Stimulated activated CD8-positive, alpha-beta memory T cell treated with anti-CD3 and anti-CD28 coated beads, Interleukin-4, amount 100 ng/mL, for 4 hours (primary cell): ENCODE measurements at regions not wholly inside any gene's neighbourhood (a gene's known extent, or its start where the extent isn't known, plus 50 kb on each side); places are given as distances from the start of the nearest gene placed in this dataset.
"Not testable (repeated sequence)": the region's sequence is repeated elsewhere in the genome, so short reads cannot be mapped to it uniquely, and the experiment has no call there.

ENCODE experiments used
- DNase-seq, 2 donors: peaks; one replicate each; pipeline ENCODE4 v3.0.0-alpha.2; 2020; ENCODE audit warnings: low read depth in 2 of 2, low spot score in 1 of 2

DNA sequence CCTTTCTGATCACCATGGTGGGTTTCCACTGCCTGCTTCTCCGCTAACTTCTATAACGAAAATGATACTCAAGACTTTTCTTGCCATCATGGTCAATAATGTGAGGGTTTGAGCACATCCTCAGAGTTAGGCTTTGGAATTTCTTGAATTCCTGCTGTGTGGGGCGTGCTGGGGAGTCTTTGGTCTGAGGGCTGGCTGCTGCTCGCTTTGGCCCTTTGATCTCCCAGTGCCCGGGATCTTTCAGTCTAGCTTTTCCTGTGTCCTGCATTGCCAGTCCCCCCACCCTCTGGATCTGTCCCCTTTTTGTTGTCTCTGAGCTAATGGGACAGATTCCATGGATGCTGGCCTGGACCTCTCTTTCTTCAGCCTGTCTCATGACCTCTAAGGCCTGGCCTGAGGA, 182.6 kb downstream of the NPIPA7 start:
- not testable (repeated sequence) for DNase-seq

DNA sequence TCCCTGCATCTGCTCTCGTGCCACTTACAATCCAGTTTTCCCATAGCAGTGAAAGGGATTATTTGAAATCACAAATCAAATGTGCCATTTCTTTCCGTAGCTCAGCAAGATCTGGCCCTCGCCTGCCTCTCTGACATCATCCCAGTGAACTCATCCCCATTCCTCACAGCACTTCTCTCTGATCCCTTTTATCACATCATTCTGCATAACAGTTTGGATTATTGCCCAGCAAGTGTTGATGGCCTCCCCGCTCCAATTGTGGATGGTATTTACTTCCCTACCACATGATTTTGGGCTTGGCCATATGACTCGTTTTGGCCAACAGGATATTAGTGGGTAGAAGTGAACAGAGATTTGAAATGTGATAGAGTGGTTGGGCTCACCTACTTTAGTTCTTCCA, 185.0 kb downstream of the NPIPA7 start:
- not testable (repeated sequence) for DNase-seq

DNA sequence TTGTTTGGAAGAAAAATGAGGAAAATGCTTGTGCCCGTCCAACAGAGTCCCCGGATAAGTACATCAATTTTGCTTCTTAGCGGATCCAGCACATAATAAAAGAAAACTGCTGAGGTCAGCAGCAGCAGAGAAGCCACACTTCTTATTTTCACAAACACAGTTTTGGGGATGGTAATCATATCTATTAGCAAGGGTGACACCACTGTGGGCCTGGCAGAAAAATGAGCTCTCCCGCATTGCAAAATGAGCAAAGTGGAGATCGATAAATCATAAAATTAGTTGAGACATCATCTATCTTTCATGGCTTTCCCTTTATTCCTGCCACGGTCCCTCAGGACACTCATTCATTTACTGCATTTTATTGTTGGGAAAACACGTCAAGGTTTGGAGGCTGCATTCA, 186.4 kb downstream of the NPIPA7 start:
- not testable (repeated sequence) for DNase-seq

DNA sequence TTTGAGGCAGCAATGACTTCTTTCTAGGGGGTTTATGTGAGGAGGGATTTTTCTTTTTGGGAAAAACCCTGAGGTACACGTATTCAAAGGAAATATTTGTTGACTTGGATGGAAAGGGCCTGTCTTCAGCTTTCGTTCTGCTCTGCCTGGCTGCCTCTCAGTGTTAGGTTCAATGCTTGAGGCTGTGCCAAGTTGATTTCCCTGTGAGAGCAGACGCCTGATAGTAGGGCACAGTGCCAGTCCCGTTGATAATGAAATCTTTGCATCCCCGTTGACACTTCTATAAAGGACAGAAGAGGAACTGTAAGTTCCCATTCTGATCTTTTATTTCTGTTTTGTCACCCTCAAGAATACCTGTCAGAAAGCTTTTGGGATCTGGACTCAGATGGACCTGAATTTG, 191.1 kb downstream of the NPIPA7 start:
- not testable (repeated sequence) for DNase-seq

DNA sequence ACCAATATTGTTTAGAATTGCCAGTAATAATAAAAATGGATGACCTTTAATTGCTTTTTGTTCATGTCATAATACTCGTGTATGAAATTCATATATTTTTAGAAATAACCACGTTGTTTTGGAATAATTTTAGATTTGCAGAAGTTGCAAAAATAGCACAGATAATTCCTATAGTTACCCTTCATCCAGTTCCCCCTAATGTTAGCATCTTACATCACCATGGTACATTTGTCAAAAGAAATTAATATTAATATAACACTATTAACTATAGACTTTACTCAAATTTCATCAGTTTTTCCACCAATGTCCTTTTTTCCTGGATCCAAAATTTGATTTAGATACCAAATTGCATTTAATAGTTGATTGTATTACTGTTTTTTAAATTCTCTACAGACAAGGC, 191.9 kb downstream of the NPIPA7 start:
- not testable (repeated sequence) for DNase-seq

DNA sequence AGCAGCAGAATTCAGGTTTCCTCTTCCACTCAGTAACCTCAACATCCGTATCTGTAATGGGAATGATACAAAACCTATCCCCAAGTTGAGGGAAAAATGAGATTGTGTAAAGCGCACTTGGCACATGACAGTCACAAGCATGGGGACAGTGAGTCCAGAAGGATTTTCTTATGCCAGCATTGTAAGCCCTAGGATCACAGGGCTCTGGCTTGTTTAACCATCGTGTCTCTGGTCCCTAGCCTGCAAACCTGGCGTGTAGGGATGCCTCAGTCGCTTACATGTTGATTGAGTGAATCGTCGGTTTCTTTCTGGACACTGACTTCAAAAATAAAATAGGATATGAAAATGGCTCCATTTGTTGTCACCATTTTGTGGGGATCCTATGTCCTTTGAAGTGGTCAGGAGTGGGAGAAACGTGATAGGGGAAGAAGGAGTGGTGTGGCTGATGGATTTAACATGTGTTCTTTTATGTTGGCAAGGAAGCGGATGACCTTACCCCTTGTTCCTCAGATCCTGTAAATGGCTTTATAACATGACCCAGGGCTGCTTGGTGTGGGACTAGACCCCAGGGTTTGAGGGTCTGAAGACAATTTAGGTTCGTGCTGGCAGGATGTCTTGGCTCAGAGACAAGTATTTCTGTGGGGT, 193.3 kb downstream of the NPIPA7 start:
- not testable (repeated sequence) for DNase-seq

DNA sequence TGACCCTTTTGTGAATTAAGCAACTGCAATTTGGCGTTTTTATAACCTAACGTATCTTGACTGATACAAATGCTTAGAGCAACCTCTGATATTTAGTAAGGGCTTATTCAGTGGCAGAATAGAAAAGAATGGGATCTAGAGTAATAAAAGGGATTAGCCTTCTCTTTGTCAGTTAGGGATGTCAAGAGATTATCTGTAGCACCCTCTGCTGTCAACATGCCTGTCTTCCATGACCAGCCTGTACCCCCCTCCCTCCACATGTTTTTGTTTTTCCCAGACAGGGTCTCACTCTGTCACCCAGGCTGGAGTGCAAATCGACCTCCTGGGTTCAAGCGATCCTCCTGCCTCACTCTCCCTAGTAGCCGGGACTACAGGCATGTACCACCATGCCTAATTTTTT, 198.1 kb downstream of the NPIPA7 start:
- DNase-seq = not testable (repeated sequence)

DNA sequence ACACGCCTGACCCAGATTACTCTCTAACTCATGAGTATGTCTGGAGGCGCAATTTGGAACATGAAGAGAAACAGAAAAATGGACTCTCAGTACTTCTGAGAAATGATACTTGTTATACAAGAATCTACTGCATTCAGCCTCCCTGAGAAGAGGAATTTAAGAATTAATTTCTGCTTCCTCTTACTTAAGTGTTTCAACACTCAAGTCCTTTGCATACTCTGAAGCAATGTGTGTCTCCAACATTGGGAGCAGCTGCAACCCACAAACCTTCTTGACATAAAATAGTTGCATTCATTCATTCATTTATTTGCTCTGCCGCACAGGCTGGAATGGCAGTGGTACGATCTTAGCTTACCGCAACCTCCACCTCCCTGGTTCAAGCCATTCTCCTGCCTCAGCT, 199.8 kb downstream of the NPIPA7 start:
- DNase-seq = no peak

DNA sequence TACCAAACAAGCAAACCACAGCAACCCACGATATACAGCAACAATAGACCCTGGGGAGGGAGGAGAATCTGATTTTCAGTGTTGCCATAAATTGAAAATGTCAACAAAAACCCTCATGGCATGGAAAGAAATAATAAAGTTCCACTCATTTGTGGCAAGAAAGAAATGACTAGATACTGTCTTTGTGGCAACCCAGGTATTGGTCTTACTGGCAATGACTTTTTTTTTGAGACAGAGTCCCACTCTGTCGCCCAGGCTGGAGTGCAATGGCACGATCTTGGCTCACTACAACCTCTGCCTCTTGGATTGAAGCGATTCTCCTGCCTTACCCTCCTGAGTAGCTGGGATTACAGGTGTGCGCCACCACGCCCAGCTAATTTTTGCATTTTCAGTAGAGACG, 204.0 kb downstream of the NPIPA7 start:
- DNase-seq = not testable (repeated sequence)

DNA sequence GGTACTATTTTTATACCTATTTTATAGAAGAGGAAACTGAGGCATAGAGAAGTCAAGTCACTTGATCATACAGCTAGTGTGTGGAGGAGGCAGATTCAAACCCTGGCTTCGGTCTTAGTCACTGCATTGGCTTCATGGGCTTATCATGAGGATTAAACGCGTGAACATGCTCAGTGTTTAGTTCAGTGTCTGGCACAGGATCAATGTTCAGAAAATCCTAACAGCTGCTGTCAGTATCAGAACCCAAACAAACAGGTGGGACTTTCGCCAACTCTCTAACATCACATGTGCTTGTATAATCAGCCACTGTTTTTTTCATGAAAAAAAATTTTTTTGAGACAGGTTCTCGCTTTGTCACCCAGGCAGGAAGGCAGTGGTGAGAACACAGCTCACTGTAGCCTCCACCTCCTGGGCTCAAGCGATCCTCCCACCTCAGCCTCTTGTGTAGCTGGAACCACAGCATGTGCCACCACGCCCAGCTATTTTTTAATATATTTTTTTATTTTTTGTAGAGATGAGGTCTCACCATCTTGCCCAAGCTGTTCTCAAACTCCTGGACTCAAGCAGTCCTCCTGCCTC, 207.2 kb downstream of the NPIPA7 start:
- DNase-seq = not testable (repeated sequence)

DNA sequence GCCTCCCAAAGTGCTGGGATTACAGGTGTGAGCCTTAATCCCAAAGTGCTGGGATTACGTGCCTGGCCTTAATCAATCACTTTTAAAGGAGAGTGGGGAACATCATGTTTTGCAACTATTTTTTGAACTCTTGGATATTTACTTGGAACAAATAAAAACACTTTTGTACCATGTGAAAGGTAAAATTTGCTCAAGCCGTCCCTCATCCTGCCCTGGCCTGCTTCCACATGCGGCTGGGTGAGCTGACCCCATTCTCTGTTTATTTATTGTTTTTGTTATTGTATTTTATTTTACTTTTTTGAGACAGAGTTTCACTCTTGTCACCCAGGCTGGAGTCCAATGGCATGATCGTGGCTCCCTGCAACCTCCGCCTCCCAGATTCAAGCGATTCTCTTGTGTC, 208.0 kb downstream of the NPIPA7 start:
- DNase-seq = not testable (repeated sequence)

DNA sequence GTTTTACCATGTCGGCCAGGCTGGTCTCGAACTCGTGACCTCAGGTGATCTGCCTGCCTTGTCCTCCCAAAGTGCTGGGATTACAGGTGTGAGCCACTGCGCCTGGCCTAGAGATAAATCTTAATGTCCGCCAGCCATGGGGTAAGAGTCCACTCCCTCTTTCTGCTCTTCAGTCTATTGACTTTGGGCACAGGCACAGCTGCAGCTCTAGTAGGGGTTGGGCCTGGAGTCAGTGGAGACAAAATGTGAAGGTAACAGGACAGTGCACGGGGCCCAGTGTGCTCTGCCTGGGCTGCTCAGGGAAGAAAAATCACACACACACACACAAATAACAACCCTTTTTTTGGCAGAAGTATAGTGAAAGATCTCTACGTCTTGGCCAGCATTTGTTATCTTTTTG, 209.5 kb downstream of the NPIPA7 start:
- not testable (repeated sequence) for DNase-seq

DNA sequence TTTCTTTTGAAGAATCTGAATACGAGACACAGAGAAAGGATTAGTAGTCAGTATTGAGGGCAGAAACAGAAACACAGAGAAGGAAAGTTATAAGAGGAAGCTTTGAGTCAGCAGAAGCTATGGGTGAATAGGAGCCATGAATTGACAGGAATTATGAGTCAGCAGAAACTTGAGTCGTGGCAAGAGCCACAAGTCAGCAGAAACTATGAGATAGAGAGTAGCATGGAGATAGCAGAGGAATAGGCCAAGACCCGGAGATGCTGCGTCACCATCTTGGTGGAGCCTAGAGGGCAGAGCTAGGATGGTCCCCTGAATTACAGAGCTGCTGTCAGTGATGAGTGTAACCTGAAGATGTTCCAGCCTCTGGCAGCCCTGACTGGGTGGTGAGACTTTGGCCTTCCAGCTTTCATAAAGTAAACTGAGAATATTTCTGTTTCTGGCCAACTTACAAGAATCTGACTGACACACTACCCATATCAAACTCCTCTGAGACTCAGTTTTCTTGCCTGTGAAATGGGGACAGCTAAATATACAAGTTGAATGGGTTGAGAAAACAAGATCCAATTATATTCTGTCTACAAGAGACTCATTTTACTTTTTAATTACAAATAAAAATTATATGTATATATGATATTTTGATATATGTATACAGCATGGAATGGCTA, 211.8 kb downstream of the NPIPA7 start:
- not testable (repeated sequence) for DNase-seq

DNA sequence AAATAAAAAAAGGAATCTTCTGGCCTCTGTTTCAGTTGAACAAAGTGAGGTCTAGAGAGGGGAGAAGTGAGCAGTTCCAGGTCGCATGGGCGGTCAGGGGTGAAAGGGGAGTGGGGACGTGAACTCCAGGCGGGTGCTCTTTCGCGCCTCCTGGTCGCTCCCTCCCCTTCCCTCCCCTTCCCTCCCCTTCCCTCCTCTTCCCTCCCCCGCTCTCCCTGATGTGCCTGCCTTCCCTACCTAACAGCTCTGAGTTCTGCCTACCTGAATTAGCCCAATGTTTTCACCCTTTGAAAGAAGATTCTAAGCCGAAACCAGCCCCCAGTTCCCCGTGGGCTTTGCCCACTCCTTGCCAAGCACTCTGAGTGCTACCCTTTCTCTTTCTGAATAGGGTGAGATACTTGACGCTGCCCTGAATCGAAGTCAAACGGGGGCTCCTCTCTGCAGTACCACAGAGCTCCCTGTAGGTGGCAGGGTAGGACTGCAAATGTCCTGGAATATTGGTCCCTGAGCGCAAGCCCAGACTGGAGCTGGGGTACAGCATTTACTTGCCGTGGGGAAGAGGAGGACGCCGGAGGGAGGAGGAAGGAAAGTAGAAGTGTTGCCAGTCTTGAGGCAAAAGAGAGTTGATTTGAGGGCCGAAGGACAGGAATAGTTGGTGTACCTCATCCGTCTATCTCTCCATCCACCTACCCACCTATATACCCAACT, 214.4 kb downstream of the NPIPA7 start:
- DNase-seq = peak in 1 of 2 donors; percentile 3

DNA sequence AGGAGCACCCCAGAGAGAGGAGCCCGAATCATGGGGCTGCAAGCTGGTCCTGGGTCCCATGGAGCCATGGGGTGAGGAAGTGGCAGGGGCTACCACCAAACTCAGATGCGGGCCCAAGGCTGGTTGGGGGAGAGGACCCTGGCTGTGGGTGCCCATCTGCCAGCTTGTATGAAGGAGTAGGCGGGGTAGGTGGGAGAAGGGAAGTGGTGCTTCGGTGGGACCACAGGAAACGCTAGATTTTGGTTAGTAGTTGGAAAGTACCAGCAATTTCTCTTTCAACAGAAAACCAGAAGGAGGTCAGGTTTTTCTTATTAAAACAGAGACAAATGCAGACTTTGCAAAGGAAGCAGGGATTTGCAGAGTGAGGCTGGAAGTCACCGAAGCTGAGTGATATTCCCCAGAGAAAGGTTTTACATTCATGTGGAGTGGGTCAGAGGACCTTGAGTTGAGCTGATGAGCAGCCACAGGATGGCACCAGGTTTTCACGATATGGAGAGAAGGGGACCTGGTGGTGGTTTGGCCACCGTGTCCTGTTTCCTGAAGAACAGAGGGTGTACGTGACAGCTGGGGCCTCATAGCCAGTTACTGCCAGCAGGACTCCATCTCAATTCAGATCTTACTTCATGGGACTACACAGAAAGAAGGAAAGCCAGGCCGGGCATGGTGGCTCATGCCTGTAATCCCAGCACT, 216.2 kb downstream of the NPIPA7 start:
- DNase-seq = not testable (repeated sequence)

DNA sequence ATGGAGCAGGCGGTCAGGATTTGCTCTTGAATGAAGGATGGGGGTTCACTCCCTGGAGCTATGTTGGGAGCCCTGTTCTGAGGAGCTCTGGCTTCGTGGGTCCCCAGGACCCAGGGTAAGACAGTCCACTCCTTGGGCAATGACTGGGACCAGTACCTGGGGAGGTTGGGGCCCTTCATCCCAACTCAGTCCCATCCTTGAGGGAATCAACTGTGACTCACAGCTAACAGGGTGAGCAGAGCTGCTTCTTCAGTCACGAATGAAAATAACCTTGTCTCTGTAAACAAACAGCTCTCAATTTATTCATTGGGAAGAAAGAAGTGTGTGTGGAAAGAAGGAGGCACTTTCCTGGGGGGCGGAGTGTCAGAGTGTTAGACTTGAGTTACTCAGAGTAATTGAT, 222.3 kb downstream of the NPIPA7 start:
- not testable (repeated sequence) for DNase-seq

DNA sequence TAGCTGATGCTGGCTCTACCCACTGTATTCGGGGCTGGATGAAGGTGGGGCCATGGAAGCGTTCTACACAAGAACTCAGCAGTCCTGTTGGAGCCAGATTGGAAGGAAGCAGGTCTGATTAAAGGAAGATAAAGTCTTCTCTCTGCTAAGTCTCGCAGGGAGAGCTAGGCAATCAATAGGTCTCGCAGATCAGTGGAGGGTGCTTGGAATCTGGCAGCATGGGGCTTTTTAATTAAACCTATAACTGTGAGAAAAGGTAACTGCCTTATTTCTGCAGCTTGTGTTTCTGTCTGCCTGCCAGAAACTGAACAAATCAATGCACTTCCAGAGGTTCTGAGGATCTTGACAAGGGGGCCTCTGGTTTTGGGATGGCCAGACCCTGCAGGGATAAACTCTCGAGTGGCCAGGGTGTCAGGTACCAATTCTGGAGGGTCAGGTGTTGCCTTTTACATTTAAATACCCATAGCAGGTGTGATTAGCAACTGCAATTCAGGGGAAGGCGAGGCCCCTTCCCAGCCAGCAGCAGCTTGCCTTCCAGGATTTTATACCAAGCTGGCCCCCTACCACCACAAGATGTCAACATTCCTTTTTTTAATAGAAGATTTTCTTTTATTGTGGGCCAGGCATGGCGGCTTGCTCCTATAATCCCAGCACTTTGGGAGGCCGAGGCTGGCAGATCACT, 228.6 kb downstream of the NPIPA7 start:
- not testable (repeated sequence) for DNase-seq

DNA sequence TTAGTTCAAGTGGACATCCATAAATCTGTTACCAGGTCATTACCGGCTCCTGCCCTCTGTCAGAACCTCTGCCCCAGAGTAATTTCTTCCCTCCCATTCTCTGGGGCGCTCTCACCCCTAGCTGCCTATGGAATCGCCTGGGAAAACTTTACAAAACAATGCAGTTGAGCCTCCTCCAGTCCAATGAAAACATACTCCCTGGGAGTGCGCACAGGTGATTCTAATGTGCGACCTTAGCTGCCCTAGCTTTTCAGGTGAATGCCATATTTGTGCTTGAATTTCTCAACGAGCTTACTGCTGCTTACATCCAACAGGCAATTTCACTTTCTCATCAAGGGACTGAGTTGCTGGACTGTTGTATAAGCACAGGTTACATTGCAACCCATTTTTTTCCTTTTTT, 230.7 kb downstream of the NPIPA7 start:
- not testable (repeated sequence) for DNase-seq

DNA sequence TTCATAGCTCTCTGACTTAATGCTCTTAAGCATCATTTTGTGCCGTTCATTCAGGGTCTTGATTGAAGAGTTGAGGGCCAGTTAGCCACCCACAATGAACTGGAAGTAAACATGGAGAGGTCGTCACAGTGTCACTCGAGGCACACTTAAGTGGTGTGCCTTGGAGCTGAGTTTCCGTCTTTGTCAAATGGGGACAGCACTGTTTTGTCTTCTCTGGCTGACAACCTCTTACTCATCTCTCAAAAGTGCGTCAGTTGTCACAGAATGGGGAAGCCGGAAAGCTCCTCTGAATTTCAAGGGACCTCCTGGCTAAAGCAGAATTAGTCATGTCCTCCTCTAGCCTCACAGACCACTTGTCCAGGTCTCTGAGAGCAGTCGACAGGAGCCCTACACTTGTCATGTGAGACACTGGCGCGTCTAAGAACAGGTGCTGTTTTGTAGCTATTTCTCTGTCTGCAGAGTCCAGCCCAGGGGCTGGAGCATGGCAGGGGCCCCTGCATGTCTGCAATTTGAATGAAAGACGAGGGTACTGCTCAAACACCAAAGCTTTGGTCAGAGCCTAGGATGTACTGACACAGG, 231.5 kb downstream of the NPIPA7 start:
- DNase-seq = not testable (repeated sequence)

DNA sequence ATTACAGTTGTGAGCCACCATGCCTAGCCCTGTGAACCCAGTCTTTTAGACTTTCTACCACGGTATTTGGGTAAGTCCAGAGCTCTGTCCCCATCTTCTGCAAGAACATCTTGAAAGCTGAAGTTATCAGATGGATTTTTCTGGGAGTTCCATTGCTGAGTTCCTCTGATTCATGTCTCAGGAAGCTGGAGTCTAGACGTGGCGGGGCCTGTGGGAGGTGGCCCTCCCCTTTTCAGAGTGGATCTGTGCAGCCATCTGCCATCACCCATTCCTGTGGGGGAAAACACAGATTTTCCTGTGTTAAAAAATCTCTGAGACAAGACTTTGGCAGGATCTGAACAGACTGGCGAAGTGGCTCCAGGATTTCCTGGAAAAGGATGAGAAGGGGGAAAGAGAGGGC, 234.3 kb downstream of the NPIPA7 start:
- not testable (repeated sequence) for DNase-seq
